GM19468 (cell line): ENCODE measurements at regions not wholly inside any gene's neighbourhood (a gene's known extent, or its start where the extent isn't known, plus 50 kb on each side); places are given as distances from the start of the nearest gene placed in this dataset.

ENCODE experiments used
- ATAC-seq: cut with Tn5 transposase; IDR thresholded peaks from one replicate; pipeline ENCODE4 v1.9.1; 2021; ENCODE audit warnings: mild to moderate bottlenecking, moderate library complexity, moderate number of reproducible peaks; ENCODE audit not compliant: unreplicated experiment; ENCODE audit errors: extremely low read depth

DNA sequence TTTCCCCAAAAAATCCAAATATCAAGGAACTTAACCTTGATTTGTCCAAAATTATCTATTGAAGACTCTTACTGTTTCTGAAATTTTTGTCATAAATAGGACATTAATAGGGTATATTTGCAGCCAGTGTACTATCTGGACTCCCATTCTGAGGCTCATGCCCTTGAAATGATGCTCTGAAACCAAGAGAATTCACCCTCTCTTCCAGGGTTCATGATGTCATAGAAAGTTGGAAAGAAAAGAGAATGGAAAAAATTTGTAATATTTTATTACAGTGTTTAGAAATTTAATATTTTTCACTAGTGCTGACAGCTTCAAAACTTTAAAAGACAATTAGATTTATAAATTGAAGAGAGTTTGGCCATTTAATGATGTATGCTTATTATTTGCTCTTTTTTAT lies 712.5 kb downstream of the MCTP2 start:
- no peak for ATAC-seq

DNA sequence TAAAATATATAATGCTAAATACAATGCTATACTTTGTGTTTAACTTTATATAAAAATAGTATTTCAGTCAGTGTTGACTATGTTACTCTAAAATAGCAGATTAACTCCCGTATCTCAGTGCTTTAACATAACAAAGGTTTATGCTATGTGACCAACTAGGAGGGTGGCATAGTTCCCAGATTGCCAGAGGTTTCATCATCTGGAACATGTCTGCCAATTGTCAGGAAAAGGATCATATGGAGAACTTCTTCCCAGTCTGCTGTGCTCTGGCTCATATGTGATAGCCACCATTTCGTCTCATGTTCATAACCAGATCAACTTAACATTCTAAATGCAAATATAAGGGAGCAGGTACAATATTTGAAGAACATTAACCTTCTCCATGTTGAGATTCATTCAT lies 720.2 kb downstream of the MCTP2 start:
- ATAC-seq, result no peak

DNA sequence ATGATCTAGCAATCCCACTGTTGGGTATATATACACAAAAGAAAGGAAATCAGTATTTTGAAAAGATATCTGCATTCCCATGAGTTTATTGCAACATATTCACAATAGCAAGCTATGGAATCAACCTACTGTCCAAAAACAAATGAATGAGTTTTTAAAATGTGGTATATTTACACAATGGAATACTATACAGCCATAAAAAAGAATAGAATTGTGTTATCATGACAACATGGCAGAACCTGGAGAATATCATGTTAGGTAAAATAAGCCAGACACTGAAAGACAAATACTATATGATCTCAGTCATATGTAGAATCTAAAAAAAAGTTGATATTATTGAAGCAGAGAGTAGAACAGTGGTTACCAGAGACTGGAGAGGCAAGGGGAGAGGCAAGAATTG lies 732.6 kb downstream of the MCTP2 start:
- ATAC-seq, result no peak

DNA sequence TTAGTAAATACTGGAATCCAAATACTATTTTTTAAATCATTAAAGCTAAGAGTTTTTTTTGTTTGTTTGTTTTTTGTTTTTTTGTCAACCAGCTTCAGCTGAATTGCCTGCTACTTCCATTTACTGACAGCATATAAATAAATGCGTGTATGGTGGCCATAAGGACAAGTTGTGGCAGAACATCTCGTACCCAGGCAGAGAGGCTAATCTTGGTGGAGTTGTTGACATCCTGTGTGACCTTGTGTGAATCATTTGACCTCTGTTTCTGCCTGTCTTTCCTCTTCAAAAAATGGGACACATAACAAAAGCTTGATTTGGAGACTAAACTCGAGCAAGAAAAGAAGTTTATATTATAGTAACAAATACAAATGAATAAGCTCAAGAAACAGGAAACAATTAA lies 734.2 kb downstream of the MCTP2 start:
- ATAC-seq, result no peak

DNA sequence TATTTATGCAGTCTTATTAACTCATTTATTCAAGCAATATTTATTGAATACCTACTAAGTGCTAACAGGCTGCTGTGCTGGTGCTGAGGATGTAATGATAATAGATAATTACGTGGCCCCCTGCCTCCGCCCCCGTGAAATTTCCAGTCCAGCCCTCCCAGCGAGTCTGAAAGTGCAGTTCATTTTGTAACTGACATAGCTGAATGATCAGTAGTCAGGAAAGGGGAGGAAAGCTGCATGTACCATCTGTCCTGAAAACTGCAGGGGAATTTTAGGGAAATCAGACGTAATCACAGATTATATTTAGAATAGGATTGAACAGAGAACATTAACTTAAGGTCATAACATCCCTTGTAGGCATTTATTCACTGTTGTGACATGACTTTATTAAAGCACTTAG lies 736.8 kb downstream of the MCTP2 start:
- no peak for ATAC-seq

DNA sequence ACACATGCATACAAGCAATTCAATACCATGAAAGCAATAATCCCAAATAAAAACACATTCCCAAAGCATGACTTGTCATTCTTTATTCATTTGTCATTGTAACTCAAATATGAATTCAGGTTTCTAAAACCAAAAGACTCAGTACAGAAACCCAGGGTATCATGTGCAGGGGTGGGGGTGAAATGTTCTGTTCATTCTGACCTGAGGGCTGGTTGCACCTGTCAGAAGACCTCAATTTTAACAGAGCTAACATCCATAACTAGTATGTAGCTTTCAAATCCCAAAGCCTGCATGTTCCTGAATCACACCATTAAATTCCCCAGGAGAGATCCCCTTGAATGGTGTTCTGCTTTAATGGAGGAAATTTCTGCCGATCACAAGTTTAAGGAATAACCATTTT lies 738.7 kb downstream of the MCTP2 start:
- ATAC-seq, result no peak

DNA sequence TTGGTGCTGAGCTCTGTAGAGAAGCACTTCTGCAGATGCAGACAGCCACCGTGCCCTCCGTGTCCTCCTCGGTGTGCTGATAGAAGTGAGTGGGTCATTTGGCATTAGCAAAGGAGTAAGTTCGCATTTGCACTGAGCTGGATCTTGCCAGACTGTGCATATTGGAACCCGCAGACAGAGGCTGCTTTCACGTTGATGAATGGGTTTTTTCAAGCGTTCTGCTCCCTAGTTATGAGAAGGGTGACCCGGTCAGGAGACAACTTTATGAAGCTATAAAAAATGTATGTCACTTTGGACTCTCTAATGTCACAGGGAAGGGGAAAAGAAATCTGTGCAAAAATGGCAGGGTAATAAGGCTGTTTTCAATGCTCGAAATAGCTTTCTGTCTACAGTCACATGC lies 739.4 kb downstream of the MCTP2 start:
- no peak for ATAC-seq

DNA sequence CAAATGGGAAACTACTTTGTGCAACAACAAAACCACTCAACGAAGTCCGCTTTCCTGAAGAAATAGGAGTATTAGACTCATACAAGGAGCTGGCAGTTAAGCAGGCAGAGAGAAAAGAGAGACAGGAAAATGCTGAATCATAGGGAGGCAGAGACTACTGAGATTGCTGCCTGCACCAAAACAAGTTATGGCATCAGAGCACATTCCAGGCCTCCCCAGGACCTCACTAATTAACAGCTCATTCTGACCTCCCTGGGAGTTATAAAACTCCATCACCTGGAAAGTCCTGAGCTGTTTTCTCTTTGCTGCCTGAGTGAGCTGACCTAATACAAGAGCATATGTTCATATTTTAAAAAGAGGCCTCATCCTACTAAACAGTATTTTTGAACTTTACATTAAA lies 741.0 kb downstream of the MCTP2 start:
- ATAC-seq, result no peak

DNA sequence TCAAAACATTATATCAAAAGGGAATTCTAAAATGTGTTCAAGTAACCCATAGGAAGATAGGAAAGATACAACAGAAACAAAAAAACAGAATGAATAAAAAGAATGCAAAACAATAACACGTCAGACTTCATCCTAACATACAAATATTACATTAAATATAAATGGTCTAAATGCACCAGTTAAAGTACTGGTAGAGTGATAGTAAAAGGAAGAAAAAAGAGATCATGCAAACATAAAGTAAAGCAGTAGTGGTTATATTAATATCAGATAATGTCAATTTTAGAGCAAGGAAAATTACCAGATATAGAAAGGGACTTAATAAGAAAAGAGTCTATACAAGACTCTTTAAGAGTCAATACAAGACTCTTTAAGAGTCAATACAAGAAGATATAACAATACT lies 755.7 kb downstream of the MCTP2 start:
- ATAC-seq, result no peak

DNA sequence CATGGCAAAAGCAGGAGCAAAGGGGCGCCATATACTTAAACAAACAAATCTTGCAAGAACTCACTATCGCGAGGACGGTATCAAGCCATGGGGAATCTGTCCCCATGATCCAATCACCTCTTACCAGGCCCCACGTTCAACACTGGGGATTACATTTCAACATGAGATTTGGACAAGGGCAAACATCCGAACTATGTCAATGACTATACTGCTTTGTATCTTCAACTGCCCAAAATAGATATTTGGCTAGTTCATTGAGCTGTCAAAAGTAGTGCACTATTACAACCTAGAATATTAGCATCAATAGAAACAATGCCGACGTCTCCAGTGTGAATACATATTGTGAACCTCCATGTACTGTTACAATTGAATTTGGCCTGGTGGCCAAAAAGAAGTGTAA lies 760.4 kb downstream of the MCTP2 start:
- no peak for ATAC-seq

DNA sequence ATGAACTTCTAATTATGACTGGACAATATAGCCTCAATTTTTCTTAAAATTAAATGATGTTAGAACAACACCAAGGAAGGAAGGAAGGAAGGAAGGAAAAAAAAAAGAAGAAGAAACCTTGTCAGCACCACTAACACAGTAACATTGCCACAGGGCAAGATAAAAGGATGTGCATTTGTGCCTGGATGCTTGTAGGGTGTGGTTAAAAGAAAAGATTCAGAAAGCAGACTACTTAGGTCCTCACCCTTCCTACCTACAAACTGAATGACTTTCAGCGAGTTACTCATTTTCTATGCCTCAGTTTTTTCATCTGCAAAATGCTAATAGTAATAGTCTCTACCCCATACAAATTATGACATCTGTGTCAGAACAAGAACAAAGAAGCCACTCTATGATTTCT lies 778.3 kb downstream of the MCTP2 start:
- ATAC-seq, result no peak

DNA sequence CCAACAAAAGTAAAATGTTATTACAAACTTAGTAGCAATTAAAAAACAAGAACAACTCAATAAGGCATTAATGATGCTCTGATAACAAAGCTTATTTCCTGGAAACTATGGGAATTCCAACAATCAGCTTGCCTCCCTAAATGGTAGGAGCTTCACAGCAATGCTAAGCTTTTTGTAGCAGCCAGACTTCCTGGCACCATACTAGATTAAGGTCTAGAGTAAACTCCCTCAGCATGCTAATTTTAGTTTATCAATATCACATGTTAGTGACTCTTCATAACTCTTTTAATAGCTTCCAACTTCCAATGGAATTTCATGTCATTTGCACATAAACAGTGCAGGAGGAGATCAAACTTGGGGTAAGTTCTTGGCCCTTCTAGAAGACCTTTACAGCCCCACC lies 782.0 kb downstream of the MCTP2 start:
- no peak for ATAC-seq

DNA sequence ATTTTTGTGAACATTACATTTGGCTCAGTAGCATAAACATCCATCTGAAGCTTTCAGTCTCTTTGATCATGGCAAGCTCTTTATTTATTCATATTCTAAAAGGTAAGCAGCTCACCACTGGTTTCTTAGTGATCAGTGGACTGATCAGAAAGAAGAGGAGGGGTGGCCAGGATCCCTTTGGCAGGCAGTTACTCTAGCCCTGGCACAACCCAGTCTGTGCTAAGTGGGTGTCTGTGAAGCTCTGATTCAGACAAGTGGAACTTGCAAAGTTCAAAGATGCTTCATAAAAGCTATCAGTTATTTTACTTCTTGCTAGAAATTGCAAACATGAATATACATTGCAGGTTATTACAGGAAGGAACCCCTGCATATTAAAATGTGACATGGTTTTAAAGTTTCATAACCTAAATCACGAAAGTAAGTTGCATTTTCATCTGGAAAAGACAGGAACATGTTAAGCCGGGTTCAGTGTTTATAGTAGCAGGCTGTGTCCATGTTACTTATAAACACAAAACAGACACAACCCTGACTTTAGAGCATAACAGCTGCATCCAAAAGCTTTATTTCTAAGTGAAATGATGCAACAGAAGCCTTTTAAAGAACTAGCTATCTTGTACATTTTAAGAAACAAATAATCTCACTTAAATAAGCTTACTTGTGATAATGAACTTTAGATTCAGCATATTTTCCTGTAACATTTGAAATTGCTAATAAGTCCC lies 785.3 kb downstream of the MCTP2 start:
- no peak for ATAC-seq

DNA sequence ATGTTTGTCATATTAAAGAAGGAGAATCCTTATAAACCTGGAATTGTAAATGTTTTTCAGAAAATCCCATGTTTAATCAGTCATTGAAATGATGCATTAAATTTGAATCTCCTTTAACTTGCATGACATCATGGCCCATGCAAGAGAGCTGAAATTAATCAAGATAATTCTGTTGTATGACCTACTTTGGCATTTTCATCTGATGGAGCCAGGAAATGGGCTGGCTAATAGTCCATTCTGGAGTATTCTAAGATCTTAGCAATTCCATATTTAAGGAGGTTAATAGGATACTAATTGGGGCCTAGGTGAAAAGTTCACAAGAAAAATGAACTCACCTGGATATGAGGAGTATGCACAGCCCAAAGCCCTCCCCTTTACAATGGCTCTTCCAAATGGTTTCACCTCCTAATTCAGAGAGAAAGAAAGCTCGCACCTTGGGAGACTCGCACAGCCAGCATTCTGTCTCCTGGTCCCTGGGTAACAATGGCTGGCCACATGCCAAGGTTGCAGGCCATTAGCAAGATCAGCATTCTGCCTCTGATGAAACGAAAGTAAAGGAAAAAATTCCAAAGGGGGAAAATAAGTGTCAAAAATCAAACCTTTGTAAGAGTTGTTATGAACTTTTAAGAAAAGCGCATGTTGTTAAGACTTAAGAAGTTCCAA lies 786.4 kb downstream of the MCTP2 start:
- ATAC-seq, result no peak

DNA sequence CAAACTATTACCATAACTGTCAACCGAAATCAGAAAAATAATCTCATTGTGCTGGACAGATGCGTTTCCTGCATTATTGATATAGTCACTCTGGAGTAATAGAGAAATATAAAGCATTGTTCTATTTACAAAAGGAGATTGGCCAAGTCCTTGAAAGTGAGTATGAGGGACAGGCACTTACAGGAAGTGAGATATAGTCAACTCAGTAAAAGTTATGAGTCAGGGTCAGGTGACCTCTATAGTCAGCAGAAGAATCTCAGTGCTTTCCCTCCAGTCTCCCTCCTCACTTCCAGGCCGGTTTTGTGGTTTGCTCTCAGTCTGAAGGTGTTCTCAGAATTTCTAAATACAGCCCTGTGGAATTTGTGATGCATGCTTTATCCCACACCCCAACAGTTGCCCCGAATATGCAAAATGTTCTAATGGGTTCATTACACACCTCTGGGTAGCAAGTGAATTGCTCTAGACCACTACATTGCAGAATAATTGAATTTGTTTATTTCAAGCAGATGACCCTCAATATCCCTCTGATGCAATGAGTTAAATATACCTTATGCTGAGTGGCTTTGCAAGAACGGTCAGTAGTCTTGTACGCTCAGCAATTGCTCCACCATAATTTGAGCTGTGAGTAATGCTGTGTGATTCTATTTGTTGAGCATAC lies 787.7 kb downstream of the MCTP2 start:
- no peak for ATAC-seq

DNA sequence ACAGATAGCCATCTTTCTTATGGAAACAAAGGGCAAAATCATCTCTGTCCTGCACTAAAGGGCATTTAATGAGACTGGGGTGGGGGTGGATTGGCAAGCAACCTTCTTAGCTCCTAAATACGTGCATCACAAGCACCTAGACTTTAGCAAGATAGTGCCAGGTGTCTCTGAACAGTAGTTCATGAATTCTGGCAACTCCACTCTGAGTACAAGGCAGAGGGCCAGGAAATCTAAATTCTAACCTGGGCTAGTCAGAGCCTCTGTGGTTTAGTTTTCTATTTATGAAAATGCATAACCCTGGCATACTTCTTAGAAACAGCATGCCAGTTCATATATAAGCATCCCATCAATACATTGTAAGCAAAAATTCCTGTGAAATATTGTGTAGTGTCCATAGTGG lies 788.5 kb downstream of the MCTP2 start:
- no peak for ATAC-seq

DNA sequence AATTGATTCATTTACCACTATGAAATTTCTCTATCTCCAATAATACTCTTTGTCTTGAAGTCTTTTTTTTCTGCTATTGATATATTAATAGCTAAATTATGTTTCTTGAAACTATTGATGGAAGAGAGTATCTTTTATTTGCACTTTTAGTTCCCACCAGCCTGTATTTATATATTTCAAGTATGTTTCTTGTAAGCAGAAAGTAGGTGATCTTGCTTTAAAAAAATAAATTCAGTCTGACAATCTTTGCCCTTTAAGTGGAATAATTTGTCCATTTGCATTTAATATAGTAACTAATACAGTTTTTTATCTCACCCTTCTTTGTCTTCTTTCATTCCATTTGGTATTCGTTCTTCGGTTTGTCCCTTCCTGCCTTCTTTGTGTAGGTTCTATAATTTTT lies 790.5 kb downstream of the MCTP2 start:
- no peak for ATAC-seq

DNA sequence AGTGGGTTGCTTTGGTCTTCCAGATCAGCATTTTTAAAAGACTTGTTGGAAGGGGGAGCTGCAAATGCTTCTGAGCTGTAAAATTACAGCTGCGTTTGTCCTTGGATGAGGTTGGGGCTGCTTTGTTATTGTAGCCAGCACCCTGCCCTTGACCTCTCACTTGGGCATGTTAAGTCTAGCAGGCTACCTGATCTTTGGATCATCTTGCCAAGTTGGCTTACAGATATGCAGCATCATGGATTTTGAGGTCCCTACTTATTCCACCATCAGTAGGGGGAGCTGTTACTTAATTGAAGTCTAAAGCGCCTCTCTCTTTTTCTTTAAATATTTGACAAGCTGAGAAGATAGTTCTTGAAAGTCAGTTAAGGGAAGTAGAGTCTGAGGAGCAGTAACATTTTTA lies 793.0 kb downstream of the MCTP2 start:
- ATAC-seq, result no peak

DNA sequence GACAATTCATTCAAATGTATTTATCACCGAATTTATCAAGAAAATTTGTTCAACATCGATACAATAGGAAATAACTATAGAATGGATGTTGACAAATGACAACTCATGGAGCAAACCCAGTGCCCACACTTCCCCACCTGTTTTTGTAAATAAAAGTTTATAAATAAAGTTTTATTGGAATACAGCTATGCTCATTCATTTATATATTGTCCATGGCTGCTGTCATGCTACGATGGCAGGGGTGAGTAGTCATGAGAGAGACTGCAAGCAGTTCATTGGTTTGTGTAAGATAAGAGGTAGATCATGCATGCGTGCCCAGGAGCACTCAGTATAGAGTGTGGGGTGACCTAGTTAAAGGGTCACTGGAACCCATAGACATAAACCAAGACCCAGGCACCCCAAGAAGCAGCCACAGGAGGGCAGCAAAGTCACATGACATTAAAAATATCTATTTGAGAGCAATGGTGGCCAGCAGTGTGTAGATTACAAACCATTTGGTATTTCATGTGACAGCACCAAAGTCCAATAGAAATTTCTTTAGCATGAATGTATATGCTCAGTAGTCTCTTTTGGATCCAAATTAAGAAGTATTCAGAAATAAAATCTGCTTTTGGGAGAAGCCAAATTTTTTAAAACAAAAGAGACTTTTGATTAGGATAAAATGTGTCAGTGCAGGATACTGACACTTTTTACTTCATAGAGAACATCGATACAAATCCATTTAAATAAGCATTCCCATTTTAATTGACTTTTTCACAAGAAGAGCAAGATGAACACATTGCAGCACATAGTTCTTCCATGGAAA lies 794.8 kb downstream of the MCTP2 start:
- no peak for ATAC-seq

DNA sequence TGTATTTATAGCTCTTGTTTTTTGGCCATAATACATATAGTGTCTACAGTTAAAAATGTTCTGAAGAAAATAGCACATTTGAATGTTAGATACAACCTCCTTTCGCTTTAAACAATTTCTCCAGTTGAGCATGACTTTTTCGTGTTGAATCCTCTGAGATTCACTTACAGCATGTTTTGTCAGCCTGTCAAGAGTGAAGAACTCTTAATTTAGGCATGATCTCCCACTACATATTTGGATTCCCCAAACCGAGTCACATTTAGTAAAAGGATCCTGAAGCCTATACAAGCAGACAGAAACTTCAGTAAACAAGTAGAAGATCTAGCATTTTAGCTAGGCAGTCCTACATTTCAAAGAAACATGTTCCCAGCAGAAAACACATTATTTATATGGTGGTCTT lies 796.6 kb downstream of the MCTP2 start:
- no peak for ATAC-seq

DNA sequence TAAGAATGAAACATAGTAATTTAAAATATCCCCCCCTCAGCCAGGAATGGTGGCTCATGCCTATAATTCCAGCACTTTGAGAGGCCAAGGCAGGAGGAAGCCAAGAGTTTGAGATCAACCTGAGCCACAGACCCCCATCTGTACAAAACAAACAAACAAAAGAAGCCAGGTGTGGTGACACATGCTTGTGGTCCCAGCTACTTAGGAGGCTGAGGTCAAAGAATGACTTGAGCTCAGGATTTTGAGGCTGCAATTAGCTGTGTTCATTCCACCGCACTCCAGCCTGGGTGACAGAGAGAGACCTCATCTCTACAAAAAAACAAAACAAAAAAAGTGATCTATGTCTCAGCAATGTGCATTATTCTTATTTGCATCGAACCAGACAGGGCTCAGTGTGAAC lies 800.8 kb downstream of the MCTP2 start:
- ATAC-seq, result no peak
